Kidney epithelial cell (primary cell): ENCODE measurements at regions not wholly inside any gene's neighbourhood (a gene's known extent, or its start where the extent isn't known, plus 50 kb on each side); places are given as distances from the start of the nearest gene placed in this dataset.
A peak's percentile ranks its signal among the peaks of the same experiment; 100 is the strongest.

Source experiments
- DNase-seq: peaks from one replicate; pipeline ENCODE4 v3.0.0-alpha.2; 2010; ENCODE audit warnings: low read depth
- H3K27me3 ChIP-seq: 2 replicates; pipeline ENCODE4 v1.6.0; 2011; ENCODE audit warnings: low read length; ENCODE audit not compliant: control insufficient read depth, insufficient read depth
- H3K36me3 ChIP-seq: 2 replicates; pipeline ENCODE4 v1.5.1; 2011; ENCODE audit warnings: low read length; ENCODE audit not compliant: control insufficient read depth, insufficient read depth
- H3K4me3 ChIP-seq: 2 replicates; pipeline ENCODE4 v1.5.1; 2011; ENCODE audit warnings: low read depth, mild to moderate bottlenecking, control low read depth, low read length
- CTCF ChIP-seq: IDR thresholded peaks from 2 replicates; pipeline ENCODE4 v1.5.1; 2011; ENCODE audit warnings: mild to moderate bottlenecking, moderate library complexity, low read length, control low read depth, inconsistent platforms; ENCODE audit not compliant: insufficient read depth, poor library complexity, severe bottlenecking

GRCh38 chr13:91105270-91105669 lies 242.2 kb upstream of the MIR17HG start:
- Histone ChIP-seq H3K27me3 (no peaks in the 10 kb centered on the region), H3K4me3 (no peak overlapping the region), H3K36me3 (no peaks in the 10 kb centered on the region)
- no peak for TF ChIP-seq CTCF
- DNase-seq = no peak

- H3K4me3 ChIP-seq = no peak overlapping the region
- DNase-seq = no peak
- TF ChIP-seq CTCF = no peak
- H3K27me3 ChIP-seq = no peaks in the 10 kb centered on the region
- H3K36me3 ChIP-seq = no peaks in the 10 kb centered on the region
These were observed 240.9 kb upstream of the MIR17HG start for GRCh38 chr13:91106565-91106964.

GRCh38 chr13:91108315-91108714 lies 239.2 kb upstream of the MIR17HG start:
- Histone ChIP-seq H3K27me3 (no peaks in the 10 kb centered on the region), H3K36me3 (no peaks in the 10 kb centered on the region), H3K4me3 (no peak overlapping the region)
- no peak for TF ChIP-seq CTCF
- no peak for DNase-seq

GRCh38 chr13:91111476-91112200 lies 235.8 kb upstream of the MIR17HG start:
- DNase-seq = no peak
- H3K4me3 ChIP-seq = no peak overlapping the region
- TF ChIP-seq CTCF = peak; percentile 44
- no peaks in the 10 kb centered on the region for H3K27me3 ChIP-seq
- no peaks in the 10 kb centered on the region for H3K36me3 ChIP-seq

- TF ChIP-seq CTCF = no peak
- Histone ChIP-seq H3K36me3 (no peaks in the 10 kb centered on the region), H3K4me3 (no peak overlapping the region), H3K27me3 (no peaks in the 10 kb centered on the region)
- no peak for DNase-seq
These were observed 235.1 kb upstream of the MIR17HG start for GRCh38 chr13:91112201-91112923.
